H9 (cell line): ENCODE measurements at regions not wholly inside any gene's neighbourhood (a gene's known extent, or its start where the extent isn't known, plus 50 kb on each side); places are given as distances from the start of the nearest gene placed in this dataset.

ENCODE experiments used
- DNase-seq: peaks from one replicate; pipeline ENCODE4 v3.0.0-alpha.2; 2017
- H2AFZ ChIP-seq: one replicate; pipeline ENCODE4 v1.6.1; 2013; ENCODE audit warnings: mild to moderate bottlenecking, low read length, control low read depth, moderate library complexity
- H2AK5ac ChIP-seq: 2 replicates; pipeline ENCODE4 v1.6.1; 2013; ENCODE audit warnings: low read length, control low read depth, mixed read lengths; ENCODE audit not compliant: insufficient read length
- H2BK120ac ChIP-seq: one replicate; pipeline ENCODE4 v1.6.1; 2013; ENCODE audit warnings: low read depth, mild to moderate bottlenecking, low read length, control low read depth, inconsistent platforms; ENCODE audit not compliant: poor library complexity, severe bottlenecking
- H2BK12ac ChIP-seq: 2 replicates; pipeline ENCODE4 v1.6.1; 2013; ENCODE audit warnings: low read length, control low read depth, mixed read lengths, low read depth; ENCODE audit not compliant: insufficient read length
- H2BK15ac ChIP-seq: 2 replicates; pipeline ENCODE4 v1.6.1; 2013; ENCODE audit warnings: low read depth, low read length, control low read depth
- H2BK20ac ChIP-seq: one replicate; pipeline ENCODE4 v1.6.1; 2013; ENCODE audit warnings: low read depth, mild to moderate bottlenecking, low read length, control low read depth, inconsistent platforms; ENCODE audit not compliant: poor library complexity, severe bottlenecking
- H2BK5ac ChIP-seq: 2 replicates; pipeline ENCODE4 v1.6.1; 2013; ENCODE audit warnings: low read length, control low read depth, mixed read lengths; ENCODE audit not compliant: insufficient read length
- H3K14ac ChIP-seq: 2 replicates; pipeline ENCODE4 v1.6.1; 2013; ENCODE audit warnings: low read length, control low read depth; ENCODE audit not compliant: insufficient read depth
- H3K18ac ChIP-seq: 2 replicates; pipeline ENCODE4 v1.6.1; 2013; ENCODE audit warnings: low read depth, mild to moderate bottlenecking, mixed read lengths, low read length, control low read depth; ENCODE audit not compliant: insufficient read length
- H3K23ac ChIP-seq: 2 replicates; pipeline ENCODE4 v1.6.1; 2013; ENCODE audit warnings: low read length, control low read depth, mixed read lengths, low read depth; ENCODE audit not compliant: insufficient read length
- H3K23me2 ChIP-seq: 2 replicates; pipeline ENCODE4 v1.6.1; 2013; ENCODE audit warnings: low read depth, mild to moderate bottlenecking, mixed read lengths, low read length, control low read depth; ENCODE audit not compliant: insufficient read length, poor library complexity, severe bottlenecking
- H3K27ac ChIP-seq: 2 replicates; pipeline ENCODE4 v1.5.1; 2013; ENCODE audit warnings: low read length, control low read depth, mixed read lengths, low read depth; ENCODE audit not compliant: insufficient read length
- H3K27me3 ChIP-seq: 2 replicates; pipeline ENCODE4 v1.6.1; 2013; ENCODE audit warnings: low read length, control low read depth, inconsistent platforms; ENCODE audit not compliant: insufficient read depth
- H3K4ac ChIP-seq: 2 replicates; pipeline ENCODE4 v1.6.1; 2013; ENCODE audit warnings: low read depth, mild to moderate bottlenecking, control low read depth, inconsistent platforms, low read length, moderate library complexity
- H3K4me1 ChIP-seq: 2 replicates; pipeline ENCODE4 v1.6.1; 2013; ENCODE audit warnings: low read length, control low read depth, inconsistent platforms; ENCODE audit not compliant: insufficient read depth
- H3K4me2 ChIP-seq: 2 replicates; pipeline ENCODE4 v1.6.1; 2013; ENCODE audit warnings: low read length, control low read depth, mixed read lengths; ENCODE audit not compliant: insufficient read length, insufficient read depth
- H3K56ac ChIP-seq: 2 replicates; pipeline ENCODE4 v1.6.1; 2013; ENCODE audit warnings: low read depth, mild to moderate bottlenecking, mixed read lengths, low read length, control low read depth; ENCODE audit not compliant: insufficient read length
- H3K79me1 ChIP-seq: 2 replicates; pipeline ENCODE4 v1.6.1; 2013; ENCODE audit warnings: low read depth, mild to moderate bottlenecking, moderate library complexity, low read length, control low read depth, inconsistent platforms; ENCODE audit not compliant: insufficient read depth, poor library complexity, severe bottlenecking
- H3K79me2 ChIP-seq: 2 replicates; pipeline ENCODE4 v1.6.1; 2013; ENCODE audit warnings: low read length, control low read depth, inconsistent platforms; ENCODE audit not compliant: insufficient read depth
- H3K9ac ChIP-seq: 2 replicates; pipeline ENCODE4 v1.6.1; 2013; ENCODE audit warnings: low read length, control low read depth, mixed read lengths; ENCODE audit not compliant: insufficient read length; ENCODE audit errors: extremely low read depth
- H3K9me3 ChIP-seq: one replicate; pipeline ENCODE4 v1.6.1; 2013; ENCODE audit warnings: low read depth, low read length, inconsistent platforms; ENCODE audit not compliant: control insufficient read depth
- H3T11ph ChIP-seq: one replicate; pipeline ENCODE4 v1.6.1; 2013; ENCODE audit warnings: mild to moderate bottlenecking, low read length, control low read depth, inconsistent platforms
- H4K20me1 ChIP-seq: one replicate; pipeline ENCODE4 v1.6.1; 2013; ENCODE audit not compliant: control insufficient read depth, insufficient read length, insufficient read depth
- H4K5ac ChIP-seq: 2 replicates; pipeline ENCODE4 v1.6.1; 2013; ENCODE audit warnings: low read depth, mild to moderate bottlenecking, mixed read lengths, low read length, control low read depth; ENCODE audit not compliant: insufficient read length
- H4K8ac ChIP-seq: replicated peaks from 2 replicates; pipeline ENCODE4 v1.6.1; 2013; ENCODE audit warnings: low read length, control low read depth, mixed read lengths, low read depth; ENCODE audit not compliant: insufficient read length
- H4K91ac ChIP-seq: 2 replicates; pipeline ENCODE4 v1.6.1; 2013; ENCODE audit warnings: low read depth, mild to moderate bottlenecking, moderate library complexity, mixed read lengths, low read length, control low read depth; ENCODE audit not compliant: insufficient read length
- H3K27ac Mint-ChIP-seq, 3 experiments: 2 replicates in 2 of 3; 3 replicates in 1 of 3; pipeline ENCODE4 v1.8.0; 2020 to 2021; ENCODE audit warnings: mixed read lengths in 3 of 3, mild to moderate bottlenecking in 1 of 3, moderate library complexity in 1 of 3
- H3K27me3 Mint-ChIP-seq: 2 replicates; pipeline ENCODE4 v1.8.0; 2021; ENCODE audit warnings: low read depth, mild to moderate bottlenecking, moderate library complexity, mixed read lengths
- H3K36me3 Mint-ChIP-seq, 3 experiments: 2 replicates in 2 of 3; 3 replicates in 1 of 3; pipeline ENCODE4 v1.8.0; 2020 to 2021; ENCODE audit warnings: low read depth in 3 of 3, mixed read lengths in 3 of 3; ENCODE audit not compliant: insufficient read depth in 1 of 3
- H3K4me1 Mint-ChIP-seq, 2 experiments: 2 replicates each; pipeline ENCODE4 v1.8.0; 2020; ENCODE audit warnings: mixed read lengths in 2 of 2
- H3K4me3 Mint-ChIP-seq, 2 experiments: 2 replicates in 1 of 2; 3 replicates in 1 of 2; pipeline ENCODE4 v1.8.0; 2020 to 2021; ENCODE audit warnings: mild to moderate bottlenecking in 2 of 2, mixed read lengths in 2 of 2, moderate library complexity in 1 of 2
- H3K9me3 Mint-ChIP-seq, 2 experiments: 2 replicates in 1 of 2; 3 replicates in 1 of 2; pipeline ENCODE4 v1.8.0; 2020; ENCODE audit warnings: mild to moderate bottlenecking in 2 of 2, mixed read lengths in 2 of 2, moderate library complexity in 1 of 2
- WGBS: extraction: QIAGEN DNeasy Blood & Tissue Kit; methylation state at CpG from one replicate; pipeline ENCODE4 v1.1.7; 2013; ENCODE audit warnings: missing lambda C conversion rate, low lambda C conversion rate, mixed read lengths; ENCODE audit not compliant: insufficient read length; ENCODE audit errors: extremely low coverage; 5-methylcytosine and 5-hydroxymethylcytosine counted together
- TF ChIP-seq, protein P1 (sequence below): fragments of 200-600 bp; sonication (generic); conservative IDR thresholded peaks from 3 replicates; pipeline ENCODE4 v1.8.0; 2021; ENCODE audit warnings: antibody characterized with exemption, mild to moderate bottlenecking

DNA sequence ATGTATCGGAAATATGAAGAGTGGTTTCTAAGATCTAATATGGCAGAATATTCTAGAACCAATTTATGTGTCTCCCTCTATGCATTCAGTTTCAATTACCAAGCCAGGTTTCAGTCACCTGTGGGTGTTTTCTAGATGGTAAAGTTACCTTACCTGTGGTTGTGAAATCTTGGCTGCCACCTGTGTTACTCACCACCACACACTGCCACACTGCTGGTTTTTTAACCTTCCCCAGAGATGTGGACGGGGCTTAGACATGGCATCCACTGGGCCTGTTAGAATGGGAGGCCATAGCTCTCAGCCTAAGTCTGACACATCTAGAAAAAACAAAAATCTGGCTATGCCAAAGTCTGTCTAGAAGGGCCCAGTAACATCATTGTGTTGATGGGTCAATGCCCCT lies 896.5 kb upstream of the PABPC4L start:
- H3K18ac ChIP-seq: no peak overlapping the region
- no peak overlapping the region for H3K27ac Mint-ChIP-seq
- DNase-seq: no peak
- H4K91ac ChIP-seq: no peak overlapping the region
- no peak overlapping the region for H3K27ac ChIP-seq
- H4K20me1 ChIP-seq: no peaks in the 10 kb centered on the region
- H3T11ph ChIP-seq: no peak overlapping the region
- H3K14ac ChIP-seq: no peak overlapping the region
- no peak overlapping the region for H2AFZ ChIP-seq
- TF ChIP-seq, protein P1, sequence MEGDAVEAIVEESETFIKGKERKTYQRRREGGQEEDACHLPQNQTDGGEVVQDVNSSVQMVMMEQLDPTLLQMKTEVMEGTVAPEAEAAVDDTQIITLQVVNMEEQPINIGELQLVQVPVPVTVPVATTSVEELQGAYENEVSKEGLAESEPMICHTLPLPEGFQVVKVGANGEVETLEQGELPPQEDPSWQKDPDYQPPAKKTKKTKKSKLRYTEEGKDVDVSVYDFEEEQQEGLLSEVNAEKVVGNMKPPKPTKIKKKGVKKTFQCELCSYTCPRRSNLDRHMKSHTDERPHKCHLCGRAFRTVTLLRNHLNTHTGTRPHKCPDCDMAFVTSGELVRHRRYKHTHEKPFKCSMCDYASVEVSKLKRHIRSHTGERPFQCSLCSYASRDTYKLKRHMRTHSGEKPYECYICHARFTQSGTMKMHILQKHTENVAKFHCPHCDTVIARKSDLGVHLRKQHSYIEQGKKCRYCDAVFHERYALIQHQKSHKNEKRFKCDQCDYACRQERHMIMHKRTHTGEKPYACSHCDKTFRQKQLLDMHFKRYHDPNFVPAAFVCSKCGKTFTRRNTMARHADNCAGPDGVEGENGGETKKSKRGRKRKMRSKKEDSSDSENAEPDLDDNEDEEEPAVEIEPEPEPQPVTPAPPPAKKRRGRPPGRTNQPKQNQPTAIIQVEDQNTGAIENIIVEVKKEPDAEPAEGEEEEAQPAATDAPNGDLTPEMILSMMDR: no peak
- H3K23ac ChIP-seq: no peak overlapping the region
- no peak overlapping the region for H2BK5ac ChIP-seq
- no peak overlapping the region for H2BK15ac ChIP-seq
- no peaks in the 10 kb centered on the region for H3K79me1 ChIP-seq
- H3K9me3 ChIP-seq: no peaks in the 10 kb centered on the region
- no peak overlapping the region for H2BK120ac ChIP-seq
- H3K79me2 ChIP-seq: no peaks in the 10 kb centered on the region
- no peak overlapping the region for H4K8ac ChIP-seq
- 0 out of 4 replicates have a peak, but pooled peaks cover 0 to 3% of the 10 kb centered on the region in 2 experiments for H3K4me1 Mint-ChIP-seq
- no peak overlapping the region for H3K4me3 Mint-ChIP-seq
- H3K4me2 ChIP-seq: no peak overlapping the region
- no peaks in the 10 kb centered on the region for H3K9me3 Mint-ChIP-seq
- no peak overlapping the region for H2BK20ac ChIP-seq
- no peaks in the 10 kb centered on the region for H3K4me1 ChIP-seq
- no peaks in the 10 kb centered on the region for H3K36me3 Mint-ChIP-seq
- H3K56ac ChIP-seq: no peak overlapping the region
- H3K27me3 Mint-ChIP-seq: no peaks in the 10 kb centered on the region
- no CpG with 5 or more reads among the region's 2 CpGs for WGBS
- no peak overlapping the region for H3K4ac ChIP-seq
- no peak overlapping the region for H4K5ac ChIP-seq
- no peak overlapping the region for H2AK5ac ChIP-seq
- H2BK12ac ChIP-seq: no peak overlapping the region
- no peak overlapping the region for H3K9ac ChIP-seq
- H3K27me3 ChIP-seq: no peaks in the 10 kb centered on the region
- no peaks in the 10 kb centered on the region for H3K23me2 ChIP-seq
